Fibroblast of mammary gland (primary cell): ENCODE measurements at regions not wholly inside any gene's neighbourhood (a gene's known extent, or its start where the extent isn't known, plus 50 kb on each side); places are given as distances from the start of the nearest gene placed in this dataset.
A peak's percentile ranks its signal among the peaks of the same experiment; 100 is the strongest.

Experiments used
- DNase-seq: peaks from one replicate; pipeline ENCODE4 v3.0.0-alpha.2; 2010; ENCODE audit warnings: low read depth
- H3K4me3 ChIP-seq: 2 replicates; pipeline ENCODE4 v1.5.1; 2011; ENCODE audit warnings: low read depth, mild to moderate bottlenecking, low read length, moderate library complexity; ENCODE audit not compliant: control insufficient read depth
- CTCF ChIP-seq: conservative IDR thresholded peaks from 2 replicates; pipeline ENCODE4 v1.5.1; 2011; ENCODE audit warnings: low read depth, low read length, inconsistent platforms; ENCODE audit not compliant: control insufficient read depth, insufficient read depth

- H3K4me3 ChIP-seq: no peak overlapping the region
- no peak for TF ChIP-seq CTCF
- no peak for DNase-seq
Measured at GRCh38 chr14:51789114-51789513, 71.3 kb upstream of the GNG2 start.

DNA sequence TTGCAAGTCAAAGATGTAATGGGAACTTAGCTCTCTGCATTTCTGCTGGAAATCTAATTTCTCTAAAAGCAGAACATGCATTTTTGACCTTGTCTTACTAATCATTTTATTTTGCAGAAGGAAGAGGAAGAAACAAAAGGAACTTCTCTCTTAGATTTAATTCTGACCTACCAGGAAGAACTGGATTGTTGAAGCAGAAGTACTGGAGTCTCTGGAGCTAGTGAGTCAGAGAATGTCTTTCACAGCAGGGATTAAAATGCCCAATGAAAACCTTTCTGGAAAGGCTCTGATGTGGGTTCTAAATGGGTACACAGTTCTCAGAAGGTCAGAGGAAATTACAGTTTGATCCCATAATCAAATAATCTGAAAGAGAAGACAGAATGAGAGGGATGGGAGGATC lies 70.8 kb upstream of the GNG2 start:
- H3K4me3 ChIP-seq: no peak overlapping the region
- no peak for DNase-seq

DNA sequence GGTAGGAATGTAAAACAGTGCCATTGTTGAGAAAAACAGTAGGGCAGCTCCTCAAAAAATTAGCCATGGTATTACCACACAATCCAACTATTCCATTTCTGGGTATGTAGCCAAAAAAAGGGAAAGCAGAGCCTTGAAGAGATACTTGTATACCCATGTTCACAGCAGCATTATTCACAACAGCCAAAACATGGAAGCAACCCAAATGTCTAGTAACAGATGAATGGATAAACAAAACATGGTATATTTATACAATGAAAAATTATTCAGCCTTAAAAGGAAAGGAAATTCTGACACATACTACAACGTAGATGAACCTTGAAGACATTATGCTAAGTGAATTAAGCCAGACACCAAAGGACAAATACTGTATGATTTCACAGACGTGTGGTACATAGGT lies 67.6 kb upstream of the GNG2 start:
- no peak overlapping the region for H3K4me3 ChIP-seq
- no peak for DNase-seq
- no peak for TF ChIP-seq CTCF

More for the DNA sequence above, 70.8 kb upstream of the GNG2 start:
- TF ChIP-seq CTCF: no peak

DNA sequence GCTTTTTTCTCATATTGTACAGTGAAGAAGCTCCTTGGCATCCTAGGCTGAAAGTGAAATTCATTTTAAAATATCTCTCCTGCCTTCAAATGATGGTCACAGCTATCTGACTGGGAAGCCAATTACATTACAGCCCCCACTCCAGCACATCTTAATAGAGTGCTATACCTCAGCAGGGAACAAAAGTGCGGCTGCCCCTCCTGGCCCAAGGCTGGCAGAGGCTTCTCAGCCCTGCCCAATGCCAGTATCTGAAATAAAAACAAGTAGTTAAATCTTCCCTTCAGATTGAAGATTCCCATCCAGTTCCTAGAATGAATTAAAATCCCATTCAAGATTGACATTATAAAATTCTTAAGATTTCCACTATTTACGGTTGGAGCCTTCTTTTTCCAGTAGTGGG lies 54.9 kb upstream of the GNG2 start:
- no peak overlapping the region for H3K4me3 ChIP-seq
- peak; percentile 28 for TF ChIP-seq CTCF
- no peak for DNase-seq

DNA sequence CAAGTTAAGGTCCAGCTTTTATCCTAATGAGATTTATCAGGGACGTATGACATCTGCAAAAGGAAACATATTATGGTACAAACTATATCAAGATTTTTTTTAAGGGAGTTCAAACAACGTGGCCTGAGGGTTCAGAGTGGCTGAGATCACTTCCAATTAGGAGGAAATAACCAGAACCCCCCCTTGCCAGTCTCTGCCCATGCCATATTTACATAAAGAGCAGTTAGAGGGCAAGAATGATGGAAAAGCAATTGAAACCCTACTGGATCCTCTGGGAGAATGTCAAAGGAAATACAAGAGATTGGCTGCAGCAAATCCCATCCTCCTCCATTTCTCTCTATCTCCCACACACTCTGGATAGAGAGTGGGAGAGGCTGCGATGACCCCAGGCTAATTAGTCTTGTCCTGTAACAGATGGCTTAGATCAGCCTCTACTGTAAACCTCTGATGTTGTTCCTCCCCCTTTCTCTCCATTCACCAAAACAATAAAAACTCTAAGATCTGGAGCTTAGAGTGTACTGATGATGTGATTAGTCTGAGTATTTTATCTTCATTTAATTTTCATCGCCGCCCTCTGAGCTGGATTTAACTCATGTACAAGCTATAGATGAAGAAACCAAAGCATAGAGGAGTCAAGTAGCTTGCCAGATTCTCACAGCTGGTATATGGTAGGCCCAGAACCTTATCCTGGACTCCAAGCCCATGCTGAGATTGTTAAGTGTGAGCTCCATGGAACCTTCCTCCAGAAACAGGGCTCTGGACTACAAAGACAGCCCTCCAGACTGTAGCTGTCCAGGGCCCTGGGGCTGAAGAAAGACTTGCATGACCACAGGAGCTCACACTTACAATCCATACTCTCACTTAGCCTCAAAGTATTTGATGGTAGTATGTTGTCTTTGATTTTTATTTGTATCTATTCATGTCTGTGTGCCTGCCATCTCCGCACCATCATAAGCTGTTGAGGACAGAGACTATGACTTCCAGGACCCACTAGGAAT lies 54.1 kb upstream of the GNG2 start:
- no peak for DNase-seq
- TF ChIP-seq CTCF: no peak
- H3K4me3 ChIP-seq: no peak overlapping the region

GRCh38 chr14:51807356-51807755 lies 53.1 kb upstream of the GNG2 start:
- no peak for TF ChIP-seq CTCF
- H3K4me3 ChIP-seq: no peak overlapping the region
- peak; percentile 83 for DNase-seq
